ENCODE measurements at regions not wholly inside any gene's neighbourhood (a gene's known extent, or its start where the extent isn't known, plus 50 kb on each side); places are given as distances from the start of the nearest gene placed in this dataset.
"Not testable (repeated sequence)": the region's sequence is repeated elsewhere in the genome, so short reads cannot be mapped to it uniquely, and the experiment has no call there.

DNA sequence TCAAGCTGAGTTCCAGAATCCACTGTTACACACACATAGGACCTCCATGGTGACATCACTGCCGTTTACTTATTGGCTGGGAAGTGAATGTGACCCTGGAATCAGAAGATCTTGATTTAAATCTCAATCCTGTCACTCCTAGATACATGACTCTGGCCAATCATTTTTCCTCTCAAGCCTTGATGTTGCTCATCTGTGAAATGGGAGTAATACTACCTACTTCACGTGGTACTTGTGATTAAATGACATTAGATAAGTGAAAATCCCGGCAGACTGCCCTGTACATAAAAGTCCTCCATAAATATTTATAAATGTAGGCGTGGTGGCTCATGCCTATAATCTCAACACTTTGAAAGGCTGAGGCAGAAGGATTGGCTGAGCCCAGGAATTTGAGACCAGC is 88.0 kb upstream of the SVIL start:
- peaks cover 24% of the 10 kb centered on the region for H3K4me1 ChIP-seq (ENCODE audit: insufficient read depth, low read length)
- H3K4me3 ChIP-seq (ENCODE audit: low read length), result no peak overlapping the region
- H3K9me3 ChIP-seq (ENCODE audit: low read depth, low read length), result peaks cover 23% of the 10 kb centered on the region
- no peaks in the 10 kb centered on the region for H3K27me3 ChIP-seq (ENCODE audit: insufficient read depth, low read length)

DNA sequence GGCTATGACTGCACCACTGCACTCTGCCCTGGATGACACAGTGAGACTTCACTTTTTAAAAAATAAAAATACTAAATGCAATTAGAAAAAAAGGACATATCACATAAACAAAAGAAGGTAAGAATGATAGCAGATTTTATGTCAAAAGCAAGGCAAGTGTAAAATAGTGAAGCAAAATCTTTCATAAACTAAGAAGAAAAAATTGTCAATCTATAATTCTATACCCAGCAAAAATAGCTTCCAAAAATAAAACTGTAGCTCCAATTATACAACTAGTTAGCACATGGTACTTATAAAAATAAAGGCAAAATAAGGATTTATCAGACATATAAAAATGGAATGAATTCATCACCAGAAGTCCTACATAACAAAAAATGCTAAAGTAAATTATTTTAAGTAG is 85.4 kb upstream of the SVIL start:
- H3K9me3 ChIP-seq (ENCODE audit: low read depth, low read length), result peaks cover 23% of the 10 kb centered on the region

DNA sequence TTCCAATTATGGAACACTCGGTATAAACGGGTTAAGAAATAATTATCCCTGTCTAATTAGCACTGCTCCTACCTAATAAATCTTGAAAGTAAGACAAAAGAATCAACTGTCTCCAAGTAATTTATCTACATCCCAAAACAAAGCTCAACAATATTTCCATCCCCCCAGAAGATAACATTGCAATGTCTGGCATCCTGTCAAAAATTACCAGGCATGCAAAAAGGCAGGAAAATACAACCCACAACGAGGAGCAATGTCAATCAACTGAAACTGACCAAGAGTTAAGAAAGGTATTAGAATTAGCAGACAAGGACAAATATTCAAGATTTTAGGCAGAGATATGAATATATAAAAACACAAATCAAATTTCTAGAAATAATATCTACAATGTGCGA is 84.5 kb upstream of the SVIL start:
- no peak overlapping the region for H3K4me3 ChIP-seq (ENCODE audit: low read length)
- H3K9me3 ChIP-seq (ENCODE audit: low read depth, low read length), result peaks cover 23% of the 10 kb centered on the region
- no peaks in the 10 kb centered on the region for H3K27me3 ChIP-seq (ENCODE audit: insufficient read depth, low read length)
- peaks cover 3% of the 10 kb centered on the region for H3K4me1 ChIP-seq (ENCODE audit: insufficient read depth, low read length)

More for the DNA sequence above, 85.4 kb upstream of the SVIL start:
- Histone ChIP-seq H3K4me1 (ENCODE audit: insufficient read depth, low read length) (peaks cover 11% of the 10 kb centered on the region), H3K4me3 (ENCODE audit: low read length) (no peak overlapping the region), H3K27me3 (ENCODE audit: insufficient read depth, low read length) (no peaks in the 10 kb centered on the region)

DNA sequence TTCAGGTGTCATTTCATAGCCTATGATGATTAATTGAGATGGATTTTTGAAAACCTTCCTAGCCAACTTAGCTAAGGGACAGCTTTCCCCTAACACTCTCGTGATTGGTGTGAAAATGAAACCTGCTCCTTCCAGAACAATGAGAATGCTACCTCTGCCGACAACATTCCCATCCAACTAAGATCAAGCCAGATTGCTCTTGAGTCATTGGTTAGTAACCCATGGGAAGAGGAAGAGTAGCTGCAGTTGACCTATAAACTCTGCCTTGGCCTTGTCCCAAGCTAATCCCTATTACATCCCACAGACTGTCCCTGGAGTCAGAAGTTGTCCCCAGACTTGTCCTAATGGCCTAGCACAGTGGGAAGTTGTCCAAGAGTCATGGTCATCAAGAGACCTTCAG is 80.5 kb upstream of the SVIL start:
- no peak overlapping the region for H3K4me3 ChIP-seq (ENCODE audit: low read length)
- H3K4me1 ChIP-seq (ENCODE audit: insufficient read depth, low read length), result peaks cover 3% of the 10 kb centered on the region
- H3K27me3 ChIP-seq (ENCODE audit: insufficient read depth, low read length), result no peaks in the 10 kb centered on the region
- peaks cover 12% of the 10 kb centered on the region for H3K9me3 ChIP-seq (ENCODE audit: low read depth, low read length)

DNA sequence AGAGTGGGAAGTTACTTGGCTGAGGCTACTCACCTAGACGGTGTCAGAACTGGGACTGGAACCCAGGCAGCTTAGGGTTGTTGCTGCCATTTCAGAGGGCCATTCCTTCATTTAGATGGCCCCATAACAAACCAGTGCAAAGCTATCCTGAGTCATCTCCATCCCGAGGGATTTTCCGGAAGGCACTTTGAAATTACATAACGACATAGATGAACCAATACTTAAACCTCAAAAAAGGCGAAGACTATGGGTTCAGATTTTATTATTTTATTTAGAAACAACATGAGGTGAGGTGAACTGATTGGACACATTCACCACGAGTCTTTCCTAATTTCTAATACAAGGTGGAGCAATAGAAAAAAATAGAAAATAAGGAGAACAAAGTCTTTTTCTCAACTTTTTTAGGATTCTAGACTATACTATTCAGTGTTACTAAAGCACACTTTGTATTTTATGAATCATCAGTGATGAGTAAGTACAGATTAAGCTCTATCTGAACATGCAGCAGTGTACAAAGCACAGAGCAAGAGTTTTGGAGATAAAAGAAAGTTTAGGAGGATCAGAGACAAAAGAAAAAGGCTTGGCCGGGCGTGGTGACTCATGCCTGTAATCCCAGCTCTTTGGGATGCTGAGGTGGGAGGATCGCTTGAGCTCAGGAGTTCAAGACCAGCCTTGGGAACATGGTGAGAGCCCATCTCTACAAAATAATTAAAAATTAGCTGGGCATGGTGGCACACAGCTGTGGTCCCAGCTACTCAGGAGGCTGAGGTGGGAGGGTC is 79.5 kb upstream of the SVIL start:
- Histone ChIP-seq H3K4me3 (ENCODE audit: low read length) (no peak overlapping the region), H3K4me1 (ENCODE audit: insufficient read depth, low read length) (peaks cover 3% of the 10 kb centered on the region), H3K27me3 (ENCODE audit: insufficient read depth, low read length) (no peaks in the 10 kb centered on the region), H3K9me3 (ENCODE audit: low read depth, low read length) (peaks cover 2% of the 10 kb centered on the region)

DNA sequence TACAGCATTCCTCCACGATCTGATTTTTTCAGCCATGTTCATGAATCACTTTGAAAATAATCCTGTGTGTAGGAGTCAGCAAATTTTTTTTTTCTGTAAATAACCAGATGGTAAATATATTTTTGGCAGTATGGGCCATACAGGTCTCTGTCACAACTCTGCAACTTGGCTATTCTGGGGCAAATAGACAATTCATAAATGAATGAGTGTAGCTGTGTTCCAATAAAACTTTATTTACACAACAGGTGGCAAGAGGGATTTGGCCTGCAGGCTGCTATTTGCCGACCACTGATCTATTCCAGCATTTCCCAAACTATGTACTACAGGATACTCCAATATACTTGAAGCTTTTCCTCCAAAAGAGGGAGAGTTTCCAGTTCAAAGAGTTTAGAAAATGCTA is 78.7 kb upstream of the SVIL start:
- H3K4me3 ChIP-seq (ENCODE audit: low read length), result no peak overlapping the region
- no peaks in the 10 kb centered on the region for H3K27me3 ChIP-seq (ENCODE audit: insufficient read depth, low read length)
- H3K4me1 ChIP-seq (ENCODE audit: insufficient read depth, low read length), result peaks cover 3% of the 10 kb centered on the region
- H3K9me3 ChIP-seq (ENCODE audit: low read depth, low read length), result no peaks in the 10 kb centered on the region

DNA sequence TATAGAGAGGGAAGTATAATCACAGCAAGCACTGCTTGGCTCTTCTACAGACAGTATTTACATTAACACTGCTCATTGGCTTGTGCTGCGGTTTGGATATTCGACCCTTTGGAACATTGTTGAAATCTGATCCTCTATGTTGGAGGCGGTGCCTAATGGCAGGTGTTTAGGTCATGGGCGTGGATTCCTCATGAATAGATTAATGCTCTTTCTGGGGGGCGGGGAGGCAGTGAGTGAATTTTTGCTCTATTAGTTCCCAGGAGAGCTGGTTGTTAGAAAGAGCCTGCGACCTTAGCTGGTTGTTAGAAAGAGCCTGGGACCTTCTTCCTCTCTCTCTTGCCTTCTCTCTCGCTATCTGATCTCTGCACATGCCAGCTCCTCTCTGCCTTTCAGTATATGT is 77.3 kb upstream of the SVIL start:
- no peaks in the 10 kb centered on the region for H3K9me3 ChIP-seq (ENCODE audit: low read depth, low read length)
- H3K4me3 ChIP-seq (ENCODE audit: low read length), result no peak overlapping the region
- H3K27me3 ChIP-seq (ENCODE audit: insufficient read depth, low read length), result no peaks in the 10 kb centered on the region
- H3K4me1 ChIP-seq (ENCODE audit: insufficient read depth, low read length), result peaks cover 3% of the 10 kb centered on the region

DNA sequence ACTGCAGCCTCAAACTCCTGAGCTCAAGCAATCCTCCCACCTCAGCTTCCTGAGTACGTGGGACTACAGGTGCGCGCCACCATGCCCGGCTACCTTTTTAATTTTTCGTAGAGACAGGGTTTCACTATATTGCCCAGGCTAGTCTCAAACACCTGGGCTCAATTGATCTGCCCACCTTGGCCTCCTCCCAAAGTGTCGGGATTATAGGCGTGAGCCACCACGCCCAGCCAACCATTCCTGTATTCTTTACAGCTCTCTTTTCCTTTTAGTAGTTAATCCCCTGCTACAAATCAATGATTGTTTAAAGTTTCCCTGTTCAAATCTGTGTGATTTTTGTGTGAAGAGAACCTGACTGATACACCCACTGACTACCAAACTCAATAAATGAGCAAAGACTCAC is 75.4 kb upstream of the SVIL start:
- Histone ChIP-seq H3K4me1 (ENCODE audit: insufficient read depth, low read length) (no peaks in the 10 kb centered on the region), H3K27me3 (ENCODE audit: insufficient read depth, low read length) (no peaks in the 10 kb centered on the region), H3K9me3 (ENCODE audit: low read depth, low read length) (no peaks in the 10 kb centered on the region), H3K4me3 (ENCODE audit: low read length) (no peak overlapping the region)

DNA sequence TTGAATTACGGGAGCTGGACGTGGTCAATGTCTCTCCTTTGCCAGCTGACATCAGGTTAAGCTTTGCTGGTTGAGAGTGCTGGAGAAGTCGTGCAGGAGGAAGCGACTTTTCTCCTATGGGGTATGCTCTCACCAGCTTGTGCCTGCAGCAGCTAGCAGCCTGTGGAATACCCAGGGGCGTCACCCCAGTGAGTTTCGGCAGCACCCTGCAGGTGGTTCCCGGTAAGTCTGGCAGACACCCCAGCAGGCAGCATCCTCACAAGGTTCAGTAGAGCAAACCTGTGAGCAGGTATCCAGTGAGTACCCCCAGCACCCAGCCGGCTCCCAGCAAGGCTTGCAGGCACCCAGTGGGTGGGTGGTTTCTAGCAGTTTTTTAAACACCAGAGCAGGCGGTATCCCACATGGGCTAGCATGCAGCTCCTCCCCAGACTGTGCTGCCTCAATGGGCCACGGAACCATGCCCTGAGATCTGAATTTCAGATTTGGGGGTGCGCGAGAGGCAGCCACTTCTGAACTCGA is 74.8 kb upstream of the SVIL start:
- H3K4me3 ChIP-seq (ENCODE audit: low read length), result no peak overlapping the region
- H3K27me3 ChIP-seq (ENCODE audit: insufficient read depth, low read length), result no peaks in the 10 kb centered on the region
- H3K9me3 ChIP-seq (ENCODE audit: low read depth, low read length), result no peaks in the 10 kb centered on the region
- no peaks in the 10 kb centered on the region for H3K4me1 ChIP-seq (ENCODE audit: insufficient read depth, low read length)

DNA sequence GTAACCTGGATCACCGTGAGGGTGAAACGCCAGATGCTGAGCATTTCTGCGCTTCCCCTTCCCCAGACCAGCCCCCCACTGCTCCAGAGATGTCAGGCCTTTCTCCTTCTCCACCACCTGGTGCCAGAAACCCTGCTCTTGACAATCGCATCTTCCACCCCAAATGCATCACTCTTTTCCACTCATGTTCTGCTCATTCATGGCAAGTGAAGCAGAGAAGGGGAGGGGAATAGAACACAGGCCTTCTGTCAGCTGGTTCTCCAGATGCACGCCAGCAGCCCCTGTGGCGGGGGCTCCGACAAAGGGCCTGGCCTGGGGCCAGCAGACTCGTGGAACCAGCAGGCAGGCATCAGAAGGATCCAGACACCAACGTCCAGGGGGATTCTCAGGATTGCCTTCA is 68.5 kb upstream of the SVIL start:
- H3K4me3 ChIP-seq (ENCODE audit: low read length), result no peak overlapping the region

DNA sequence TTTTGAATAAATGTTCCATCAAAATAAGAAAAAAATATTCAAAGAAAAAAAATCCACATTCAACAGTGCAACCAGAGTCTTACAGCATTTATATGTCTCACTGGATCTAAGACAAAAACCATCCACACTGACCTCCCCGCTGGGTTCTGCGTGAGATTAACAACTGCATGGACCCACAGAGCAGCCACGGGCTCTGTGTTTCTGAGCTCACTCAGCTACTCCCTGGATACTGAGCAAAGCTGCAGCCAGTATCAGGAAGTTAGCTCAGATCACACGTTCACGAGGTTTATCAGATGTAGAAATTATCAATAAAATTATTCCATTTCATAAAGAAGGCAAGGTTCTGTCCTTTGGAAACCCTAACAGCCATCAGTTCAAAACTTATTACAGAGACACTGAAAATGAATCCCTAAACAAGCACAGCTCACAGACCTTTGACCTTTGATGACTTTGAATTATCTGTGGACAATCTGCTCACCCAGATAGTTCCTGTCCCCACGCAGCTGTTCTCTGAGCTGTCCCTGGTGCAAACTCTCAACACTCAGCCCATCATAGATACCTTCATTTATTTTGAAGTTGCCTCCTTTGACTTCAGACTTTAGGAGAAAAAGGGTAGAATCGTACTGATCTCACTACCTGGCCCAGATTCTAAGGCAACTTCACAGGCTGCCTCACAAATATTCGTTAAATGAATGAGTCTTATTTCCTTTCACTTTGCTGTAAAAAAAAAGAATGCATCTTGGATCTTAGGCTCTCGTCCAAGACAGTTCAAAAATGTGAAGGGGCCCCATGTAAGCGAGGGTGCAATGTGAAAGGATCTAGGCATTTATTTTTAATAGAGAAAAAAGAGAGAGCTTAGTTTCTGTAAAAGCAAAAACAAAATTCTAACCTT is 67.7 kb upstream of the SVIL start:
- H3K4me3 ChIP-seq (ENCODE audit: low read length), result no peak overlapping the region
- H3K4me1 ChIP-seq (ENCODE audit: insufficient read depth, low read length), result peaks cover 30% of the 10 kb centered on the region
- no peaks in the 10 kb centered on the region for H3K9me3 ChIP-seq (ENCODE audit: low read depth, low read length)

More for the DNA sequence above, 68.5 kb upstream of the SVIL start:
- H3K4me1 ChIP-seq (ENCODE audit: insufficient read depth, low read length), result peaks cover 30% of the 10 kb centered on the region
- H3K9me3 ChIP-seq (ENCODE audit: low read depth, low read length), result no peaks in the 10 kb centered on the region
- H3K27me3 ChIP-seq (ENCODE audit: insufficient read depth, low read length), result no peaks in the 10 kb centered on the region

DNA sequence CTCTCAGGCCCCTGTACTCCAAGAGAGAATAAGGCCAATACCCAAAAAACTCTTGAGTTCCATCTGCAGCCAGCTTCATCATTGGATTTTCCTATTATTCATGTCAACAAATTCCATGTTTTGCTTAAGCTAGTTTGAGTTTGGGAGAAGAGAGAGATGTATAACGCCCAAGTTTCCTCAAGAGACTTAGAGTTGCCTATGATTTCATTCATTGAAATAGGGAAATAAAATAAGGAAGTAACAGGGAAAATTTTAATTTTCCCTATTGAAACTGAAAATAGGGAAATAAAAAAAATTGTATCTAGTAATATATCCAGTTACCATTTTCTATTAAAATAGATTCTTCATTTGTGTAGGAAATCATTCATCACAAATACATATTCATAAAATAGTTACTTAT is 66.5 kb upstream of the SVIL start:
- Histone ChIP-seq H3K4me3 (ENCODE audit: low read length) (no peak overlapping the region), H3K27me3 (ENCODE audit: insufficient read depth, low read length) (no peaks in the 10 kb centered on the region), H3K4me1 (ENCODE audit: insufficient read depth, low read length) (peaks cover 30% of the 10 kb centered on the region), H3K9me3 (ENCODE audit: low read depth, low read length) (no peaks in the 10 kb centered on the region)

More for the DNA sequence above, 67.7 kb upstream of the SVIL start:
- H3K27me3 ChIP-seq (ENCODE audit: insufficient read depth, low read length), result no peaks in the 10 kb centered on the region

DNA sequence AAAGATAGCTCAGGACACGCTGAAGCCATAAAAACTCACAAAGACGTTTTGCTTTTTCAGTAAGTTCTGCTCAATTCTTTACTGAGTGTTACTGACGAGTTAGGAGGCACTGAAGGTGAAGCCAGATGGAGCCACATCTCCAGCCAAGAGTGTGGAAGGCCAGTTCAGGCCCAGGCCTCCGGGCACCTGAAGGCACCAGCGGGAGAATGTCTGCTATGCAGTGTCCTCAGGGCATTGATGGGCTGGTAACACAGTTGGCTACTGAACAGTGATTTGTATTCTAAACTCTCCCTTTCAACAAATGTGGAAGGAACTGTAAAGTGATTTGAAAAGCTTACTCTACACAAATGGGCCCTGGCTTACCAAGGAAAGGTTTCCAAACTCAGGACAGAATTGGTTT is 64.8 kb upstream of the SVIL start:
- Histone ChIP-seq H3K4me1 (ENCODE audit: insufficient read depth, low read length) (peaks cover 30% of the 10 kb centered on the region), H3K4me3 (ENCODE audit: low read length) (no peak overlapping the region), H3K27me3 (ENCODE audit: insufficient read depth, low read length) (no peaks in the 10 kb centered on the region), H3K9me3 (ENCODE audit: low read depth, low read length) (no peaks in the 10 kb centered on the region)

DNA sequence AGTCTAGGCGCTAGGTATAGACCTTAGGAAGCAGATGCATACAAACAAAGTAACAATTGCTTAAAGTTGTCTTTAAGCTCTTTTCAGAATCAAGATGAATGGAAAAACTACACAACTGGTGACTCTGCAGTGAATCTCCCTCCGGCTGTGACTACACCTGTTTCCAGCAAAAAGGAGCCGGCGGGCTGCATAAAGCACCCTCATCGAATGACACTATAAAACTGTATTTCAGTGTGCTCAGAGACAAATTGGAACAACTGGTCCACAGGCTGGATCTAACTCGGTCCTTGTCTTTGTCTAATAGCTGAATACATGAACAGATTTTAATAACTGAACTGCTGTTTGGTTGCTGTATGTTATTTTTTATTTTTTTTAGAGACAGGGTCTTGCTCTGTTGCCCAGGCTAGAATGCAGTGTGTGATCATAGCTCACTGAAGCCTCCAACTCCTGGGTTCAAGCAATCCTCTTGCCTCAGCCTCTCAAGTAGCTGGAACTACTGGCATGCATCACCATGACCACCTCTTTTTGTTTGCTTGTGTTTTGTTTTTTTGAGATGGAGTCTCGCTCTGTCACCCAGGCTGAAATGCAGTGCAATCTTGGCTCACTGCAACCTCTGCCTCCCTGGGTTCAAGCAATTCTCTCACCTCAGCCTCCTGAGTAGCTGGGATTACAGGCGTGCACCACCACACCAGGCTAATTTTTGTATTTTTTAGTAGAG is 64.2 kb upstream of the SVIL start:
- Histone ChIP-seq H3K9me3 (ENCODE audit: low read depth, low read length) (no peaks in the 10 kb centered on the region), H3K27me3 (ENCODE audit: insufficient read depth, low read length) (no peaks in the 10 kb centered on the region), H3K4me3 (ENCODE audit: low read length) (no peak overlapping the region), H3K4me1 (ENCODE audit: insufficient read depth, low read length) (peaks cover 30% of the 10 kb centered on the region)

DNA sequence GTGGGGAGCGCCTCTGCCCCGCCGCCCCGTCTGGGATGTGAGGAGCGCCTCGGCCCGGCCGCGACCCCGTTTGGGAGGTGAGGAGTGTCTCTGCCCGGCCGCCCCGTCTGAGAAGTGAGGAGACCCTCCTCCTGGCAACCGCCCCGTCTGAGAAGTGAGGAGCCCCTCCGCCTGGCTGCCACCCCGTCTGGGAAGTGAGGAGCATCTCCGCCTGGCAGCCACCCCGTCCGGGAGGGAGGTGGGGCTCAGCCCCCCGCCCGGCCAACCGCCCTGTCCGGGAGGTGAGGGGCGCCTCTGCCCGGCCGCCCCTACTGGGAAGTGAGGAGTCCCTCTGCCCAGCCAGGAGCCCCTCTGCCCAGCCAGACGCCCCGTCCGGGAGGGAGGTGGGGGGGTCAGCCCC is 61.8 kb upstream of the SVIL start:
- peaks cover 14% of the 10 kb centered on the region for H3K4me1 ChIP-seq (ENCODE audit: insufficient read depth, low read length)
- H3K4me3 ChIP-seq (ENCODE audit: low read length); H3K27me3 ChIP-seq (ENCODE audit: insufficient read depth, low read length); H3K9me3 ChIP-seq (ENCODE audit: low read depth, low read length): not testable (repeated sequence)
